DMS53 treated with DMSO at 0.1 percent for 48 hours (cell line): ENCODE measurements at regions not wholly inside any gene's neighbourhood (a gene's known extent, or its start where the extent isn't known, plus 50 kb on each side); places are given as distances from the start of the nearest gene placed in this dataset.

Source experiments
- DNase-seq: peaks from one replicate; lab custom pipeline; 2025; ENCODE audit not compliant: unreplicated experiment; lab: John Stamatoyannopoulos, UW

- DNase-seq = no peak
Measured at GRCh38 chr2:175574069-175574468, 392.6 kb upstream of the ATP5MC3 start.

- DNase-seq = no peak
Measured at GRCh38 chr2:175571078-175571653, 389.7 kb upstream of the ATP5MC3 start.

GRCh38 chr2:175568109-175568730 is 386.7 kb upstream of the ATP5MC3 start:
- no peak for DNase-seq

- DNase-seq = no peak
Measured at GRCh38 chr2:175567435-175568061, 386.0 kb upstream of the ATP5MC3 start.

GRCh38 chr2:175560521-175561169 is 379.1 kb upstream of the ATP5MC3 start:
- DNase-seq = no peak

- DNase-seq = no peak
Measured at GRCh38 chr2:175559613-175560012, 378.1 kb upstream of the ATP5MC3 start.

- DNase-seq = no peak
Measured at GRCh38 chr2:175557810-175558377, 376.4 kb upstream of the ATP5MC3 start.

GRCh38 chr2:175553910-175554309 is 372.4 kb upstream of the ATP5MC3 start:
- DNase-seq = no peak

- DNase-seq = no peak
Measured at GRCh38 chr2:175552902-175553301, 371.4 kb upstream of the ATP5MC3 start.

GRCh38 chr2:175540421-175540820 is 358.9 kb upstream of the ATP5MC3 start:
- no peak for DNase-seq

- no peak for DNase-seq
Measured at GRCh38 chr2:175539122-175539521, 357.6 kb upstream of the ATP5MC3 start.

GRCh38 chr2:175536059-175536458 is 354.5 kb upstream of the ATP5MC3 start:
- no peak for DNase-seq

- no peak for DNase-seq
Measured at GRCh38 chr2:175535631-175536030, 354.1 kb upstream of the ATP5MC3 start.

GRCh38 chr2:175525975-175526374 is 344.5 kb upstream of the ATP5MC3 start:
- no peak for DNase-seq

- DNase-seq = no peak
Measured at GRCh38 chr2:175523001-175523400, 341.5 kb upstream of the ATP5MC3 start.

- no peak for DNase-seq
Measured at GRCh38 chr2:175518206-175518605, 336.7 kb upstream of the ATP5MC3 start.

GRCh38 chr2:175516555-175516954 is 335.0 kb upstream of the ATP5MC3 start:
- DNase-seq = no peak

- DNase-seq = no peak
Measured at GRCh38 chr2:175500255-175500654, 318.7 kb upstream of the ATP5MC3 start.

GRCh38 chr2:175490360-175490791 is 308.9 kb upstream of the ATP5MC3 start:
- DNase-seq = no peak

- no peak for DNase-seq
Measured at GRCh38 chr2:175478096-175478768, 296.7 kb upstream of the ATP5MC3 start.

- no peak for DNase-seq
Measured at GRCh38 chr2:175476948-175477347, 295.4 kb upstream of the ATP5MC3 start.
